ENCODE measurements at regions not wholly inside any gene's neighbourhood (a gene's known extent, or its start where the extent isn't known, plus 50 kb on each side); places are given as distances from the start of the nearest gene placed in this dataset.
"Not testable (repeated sequence)": the region's sequence is repeated elsewhere in the genome, so short reads cannot be mapped to it uniquely, and the experiment has no call there.

GRCh38 chr12:31183899-31184298 lies 110.2 kb downstream of the DDX11 start:
- H3K4me3 ChIP-seq (ENCODE audit: low read depth in 2 of 2, low read length in 2 of 2); H3K27ac ChIP-seq (ENCODE audit: low read length); H3K36me3 ChIP-seq (ENCODE audit: control insufficient read depth, insufficient read depth, low read length); H3K9me3 ChIP-seq (ENCODE audit: control insufficient read depth, insufficient read depth, low read depth, low read length); ATAC-seq; intact Hi-C loops (cut with micrococcal nuclease; ENCODE audit: unreplicated experiment); CTCF ChIA-PET; POLR2A ChIA-PET; in situ Hi-C loops (cut with HindIII; ENCODE audit: low pct_unique_long_range_greater_than_20kb, low sequenced_read_pairs); BruUV-seq (replicated peaks); H3K27me3 ChIP-seq (ENCODE audit: control insufficient read depth, insufficient read depth, low read length); H3K4me1 ChIP-seq (ENCODE audit: control insufficient read depth, insufficient read depth, low read length); DNase-seq (ENCODE audit: low read depth, low spot score): not testable (repeated sequence)

- BruUV-seq (replicated peaks); DNase-seq (ENCODE audit: low read depth, low spot score); in situ Hi-C loops (cut with HindIII; ENCODE audit: low pct_unique_long_range_greater_than_20kb, low sequenced_read_pairs); POLR2A ChIA-PET; H3K27ac ChIP-seq (ENCODE audit: low read length); H3K4me1 ChIP-seq (ENCODE audit: control insufficient read depth, insufficient read depth, low read length); H3K36me3 ChIP-seq (ENCODE audit: control insufficient read depth, insufficient read depth, low read length); H3K4me3 ChIP-seq (ENCODE audit: low read depth in 2 of 2, low read length in 2 of 2); CTCF ChIA-PET; H3K27me3 ChIP-seq (ENCODE audit: control insufficient read depth, insufficient read depth, low read length); H3K9me3 ChIP-seq (ENCODE audit: control insufficient read depth, insufficient read depth, low read depth, low read length); ATAC-seq; intact Hi-C loops (cut with micrococcal nuclease; ENCODE audit: unreplicated experiment): not testable (repeated sequence)
Measured at GRCh38 chr12:31184667-31185066, 111.0 kb downstream of the DDX11 start.

DNA sequence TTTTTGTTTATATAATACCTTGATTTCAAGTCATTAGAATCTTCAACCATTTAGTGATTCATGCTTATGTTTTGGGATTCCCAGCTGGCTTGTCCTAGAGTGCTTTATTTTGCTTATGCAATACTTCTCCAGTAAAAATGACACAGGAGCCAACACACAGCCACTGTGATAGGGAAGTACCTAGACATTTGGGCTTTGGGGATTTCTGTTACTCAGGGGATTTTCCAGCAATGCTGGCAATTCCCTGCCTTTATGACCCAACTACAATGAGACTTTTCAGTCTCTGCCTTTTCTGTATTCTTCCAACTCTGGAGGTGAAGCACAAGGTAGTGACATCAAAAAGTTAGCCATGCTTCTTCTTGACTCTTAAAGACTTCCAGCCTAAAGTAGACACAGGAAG lies 119.0 kb downstream of the DDX11 start:
- DNase-seq (ENCODE audit: low read depth, low spot score); H3K36me3 ChIP-seq (ENCODE audit: control insufficient read depth, insufficient read depth, low read length); H3K27me3 ChIP-seq (ENCODE audit: control insufficient read depth, insufficient read depth, low read length); POLR2A ChIA-PET; BruUV-seq (replicated peaks); ATAC-seq; H3K27ac ChIP-seq (ENCODE audit: low read length); in situ Hi-C loops (cut with HindIII; ENCODE audit: low pct_unique_long_range_greater_than_20kb, low sequenced_read_pairs); H3K4me3 ChIP-seq (ENCODE audit: low read depth in 2 of 2, low read length in 2 of 2); CTCF ChIA-PET; intact Hi-C loops (cut with micrococcal nuclease; ENCODE audit: unreplicated experiment); H3K9me3 ChIP-seq (ENCODE audit: control insufficient read depth, insufficient read depth, low read depth, low read length); H3K4me1 ChIP-seq (ENCODE audit: control insufficient read depth, insufficient read depth, low read length): not testable (repeated sequence)

DNA sequence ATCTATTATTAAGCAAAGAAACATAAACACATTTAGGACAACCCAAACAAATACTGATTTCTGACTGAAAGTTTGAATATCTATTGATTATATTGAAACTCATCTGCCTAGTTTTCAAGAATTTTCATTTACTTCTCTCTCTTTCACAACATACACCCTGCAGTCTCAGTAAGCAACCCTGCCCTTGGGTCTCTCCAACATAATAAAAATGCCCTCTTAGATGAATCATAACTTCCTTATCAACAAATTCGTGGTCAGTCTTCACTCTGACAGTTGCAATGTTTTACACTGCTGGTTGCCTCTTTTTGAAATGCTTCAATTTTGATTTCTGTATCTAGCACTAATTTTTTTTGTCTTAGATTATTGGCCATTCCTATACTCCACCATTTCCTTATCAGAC lies 122.0 kb downstream of the DDX11 start:
- H3K4me1 ChIP-seq (ENCODE audit: control insufficient read depth, insufficient read depth, low read length); H3K27ac ChIP-seq (ENCODE audit: low read length); ATAC-seq; H3K27me3 ChIP-seq (ENCODE audit: control insufficient read depth, insufficient read depth, low read length); DNase-seq (ENCODE audit: low read depth, low spot score); in situ Hi-C loops (cut with HindIII; ENCODE audit: low pct_unique_long_range_greater_than_20kb, low sequenced_read_pairs); H3K9me3 ChIP-seq (ENCODE audit: control insufficient read depth, insufficient read depth, low read depth, low read length); POLR2A ChIA-PET; BruUV-seq (replicated peaks); H3K4me3 ChIP-seq (ENCODE audit: low read depth in 2 of 2, low read length in 2 of 2); intact Hi-C loops (cut with micrococcal nuclease; ENCODE audit: unreplicated experiment); CTCF ChIA-PET; H3K36me3 ChIP-seq (ENCODE audit: control insufficient read depth, insufficient read depth, low read length): not testable (repeated sequence)

GRCh38 chr12:31199476-31199875 lies 125.8 kb downstream of the DDX11 start:
- H3K27ac ChIP-seq (ENCODE audit: low read length); BruUV-seq (replicated peaks); H3K36me3 ChIP-seq (ENCODE audit: control insufficient read depth, insufficient read depth, low read length); H3K9me3 ChIP-seq (ENCODE audit: control insufficient read depth, insufficient read depth, low read depth, low read length); in situ Hi-C loops (cut with HindIII; ENCODE audit: low pct_unique_long_range_greater_than_20kb, low sequenced_read_pairs); H3K4me3 ChIP-seq (ENCODE audit: low read depth in 2 of 2, low read length in 2 of 2); intact Hi-C loops (cut with micrococcal nuclease; ENCODE audit: unreplicated experiment); H3K4me1 ChIP-seq (ENCODE audit: control insufficient read depth, insufficient read depth, low read length); POLR2A ChIA-PET; ATAC-seq; CTCF ChIA-PET; DNase-seq (ENCODE audit: low read depth, low spot score): not testable (repeated sequence)
- H3K27me3 ChIP-seq (ENCODE audit: control insufficient read depth, insufficient read depth, low read length), result peaks cover 29% of the 10 kb centered on the region

GRCh38 chr12:31201382-31201781 lies 124.6 kb downstream of the SINHCAF start:
- POLR2A ChIA-PET, result no interaction called here
- Histone ChIP-seq H3K27ac (ENCODE audit: low read length) (no peak overlapping the region), H3K36me3 (ENCODE audit: control insufficient read depth, insufficient read depth, low read length) (no peaks in the 10 kb centered on the region), H3K27me3 (ENCODE audit: control insufficient read depth, insufficient read depth, low read length) (peaks cover 29% of the 10 kb centered on the region), H3K9me3 (ENCODE audit: control insufficient read depth, insufficient read depth, low read depth, low read length) (no peaks in the 10 kb centered on the region), H3K4me1 (ENCODE audit: control insufficient read depth, insufficient read depth, low read length) (no peaks in the 10 kb centered on the region), H3K4me3 (ENCODE audit: low read depth in 2 of 2, low read length in 2 of 2) (no peak overlapping the region)
- TF ChIP-seq, protein P1, sequence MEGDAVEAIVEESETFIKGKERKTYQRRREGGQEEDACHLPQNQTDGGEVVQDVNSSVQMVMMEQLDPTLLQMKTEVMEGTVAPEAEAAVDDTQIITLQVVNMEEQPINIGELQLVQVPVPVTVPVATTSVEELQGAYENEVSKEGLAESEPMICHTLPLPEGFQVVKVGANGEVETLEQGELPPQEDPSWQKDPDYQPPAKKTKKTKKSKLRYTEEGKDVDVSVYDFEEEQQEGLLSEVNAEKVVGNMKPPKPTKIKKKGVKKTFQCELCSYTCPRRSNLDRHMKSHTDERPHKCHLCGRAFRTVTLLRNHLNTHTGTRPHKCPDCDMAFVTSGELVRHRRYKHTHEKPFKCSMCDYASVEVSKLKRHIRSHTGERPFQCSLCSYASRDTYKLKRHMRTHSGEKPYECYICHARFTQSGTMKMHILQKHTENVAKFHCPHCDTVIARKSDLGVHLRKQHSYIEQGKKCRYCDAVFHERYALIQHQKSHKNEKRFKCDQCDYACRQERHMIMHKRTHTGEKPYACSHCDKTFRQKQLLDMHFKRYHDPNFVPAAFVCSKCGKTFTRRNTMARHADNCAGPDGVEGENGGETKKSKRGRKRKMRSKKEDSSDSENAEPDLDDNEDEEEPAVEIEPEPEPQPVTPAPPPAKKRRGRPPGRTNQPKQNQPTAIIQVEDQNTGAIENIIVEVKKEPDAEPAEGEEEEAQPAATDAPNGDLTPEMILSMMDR (IDR thresholded peaks at IDR 0.05), result no peak
- TF ChIP-seq SIN3A (IDR thresholded peaks at IDR 0.05; ENCODE audit: borderline replicate concordance, insufficient read depth, low read depth, low read length) (no peak), TCF7L2 (IDR thresholded peaks at IDR 0.05; ENCODE audit: low read depth, low read length) (no peak), REST (IDR thresholded peaks at IDR 0.05; ENCODE audit: insufficient read depth in 1 of 2, low read depth in 2 of 2, low read length in 1 of 2) (no peak), POLR2AphosphoS5 (IDR thresholded peaks at IDR 0.05; ENCODE audit: low read depth, low read length) (no peak)
- no peak for DNase-seq (ENCODE audit: low read depth, low spot score)
- BruUV-seq (replicated peaks), result no TSS peak
- ATAC-seq, result no peak
- CTCF ChIA-PET, result no interaction called here
- in situ Hi-C loops (cut with HindIII; ENCODE audit: low pct_unique_long_range_greater_than_20kb, low sequenced_read_pairs), result no loop called here
- intact Hi-C loops (cut with micrococcal nuclease; ENCODE audit: unreplicated experiment), result no loop called here
